GM18517 (cell line): ENCODE measurements at regions not wholly inside any gene's neighbourhood (a gene's known extent, or its start where the extent isn't known, plus 50 kb on each side); places are given as distances from the start of the nearest gene placed in this dataset.

Experiments used
- ATAC-seq: cut with Tn5 transposase; IDR thresholded peaks from one replicate; pipeline ENCODE4 v1.9.1; 2021; ENCODE audit warnings: mild to moderate bottlenecking, moderate library complexity; ENCODE audit not compliant: unreplicated experiment

GRCh38 chr4:24117975-24118374 is 228.1 kb upstream of the PPARGC1A start:
- ATAC-seq, result no peak

- ATAC-seq, result no peak
These were observed 226.3 kb upstream of the PPARGC1A start for GRCh38 chr4:24116107-24116506.

- ATAC-seq, result no peak
These were observed 225.2 kb upstream of the PPARGC1A start for GRCh38 chr4:24114919-24115500.

- no peak for ATAC-seq
These were observed 224.6 kb upstream of the PPARGC1A start for GRCh38 chr4:24114444-24114843.

GRCh38 chr4:24112466-24112865 is 222.6 kb upstream of the PPARGC1A start:
- no peak for ATAC-seq

GRCh38 chr4:24108567-24108966 is 218.7 kb upstream of the PPARGC1A start:
- no peak for ATAC-seq

GRCh38 chr4:24105327-24106038 is 215.6 kb upstream of the PPARGC1A start:
- ATAC-seq, result no peak

GRCh38 chr4:24104158-24104565 is 214.3 kb upstream of the PPARGC1A start:
- ATAC-seq, result no peak

- no peak for ATAC-seq
These were observed 213.7 kb upstream of the PPARGC1A start for GRCh38 chr4:24103434-24104157.

GRCh38 chr4:24102621-24103020 is 212.8 kb upstream of the PPARGC1A start:
- ATAC-seq, result no peak

GRCh38 chr4:24096603-24097002 is 206.8 kb upstream of the PPARGC1A start:
- ATAC-seq, result no peak

GRCh38 chr4:24094726-24095125 is 204.9 kb upstream of the PPARGC1A start:
- no peak for ATAC-seq

- ATAC-seq, result no peak
These were observed 203.6 kb upstream of the PPARGC1A start for GRCh38 chr4:24093446-24093845.

- ATAC-seq, result no peak
These were observed 201.9 kb upstream of the PPARGC1A start for GRCh38 chr4:24091639-24092233.

- ATAC-seq, result no peak
These were observed 200.1 kb upstream of the PPARGC1A start for GRCh38 chr4:24089851-24090534.

GRCh38 chr4:24080871-24081270 is 191.0 kb upstream of the PPARGC1A start:
- no peak for ATAC-seq

GRCh38 chr4:24078347-24078962 is 188.6 kb upstream of the PPARGC1A start:
- no peak for ATAC-seq

GRCh38 chr4:24076811-24077210 is 187.0 kb upstream of the PPARGC1A start:
- no peak for ATAC-seq

GRCh38 chr4:24073948-24074347 is 184.1 kb upstream of the PPARGC1A start:
- no peak for ATAC-seq

- no peak for ATAC-seq
These were observed 181.9 kb upstream of the PPARGC1A start for GRCh38 chr4:24071612-24072372.
